Hepatocyte (in vitro differentiated cells): ENCODE measurements at regions not wholly inside any gene's neighbourhood (a gene's known extent, or its start where the extent isn't known, plus 50 kb on each side); places are given as distances from the start of the nearest gene placed in this dataset.

Experiments
- DNase-seq: peaks from one replicate; pipeline ENCODE4 v3.0.0-alpha.2; 2016; ENCODE audit warnings: low spot score
- H2AFZ ChIP-seq: fragments of 200-600 bp; sonication (generic); 2 replicates; pipeline ENCODE4 v1.6.0; 2016; ENCODE audit warnings: antibody characterized with exemption, mild to moderate bottlenecking
- H3K27ac ChIP-seq: fragments of 200-600 bp; sonication (generic); 2 replicates; pipeline ENCODE4 v1.5.1; 2016; ENCODE audit warnings: mild to moderate bottlenecking
- H3K27me3 ChIP-seq: fragments of 200-600 bp; sonication (generic); 2 replicates; pipeline ENCODE4 v1.6.1; 2016
- H3K36me3 ChIP-seq: fragments of 200-600 bp; sonication (generic); replicated peaks from 2 replicates; pipeline ENCODE4 v1.5.1; 2016; ENCODE audit warnings: low read depth; ENCODE audit not compliant: insufficient read depth
- H3K4me1 ChIP-seq: fragments of 200-600 bp; sonication (generic); 2 replicates; pipeline ENCODE4 v1.5.1; 2016; ENCODE audit warnings: mild to moderate bottlenecking, moderate library complexity; ENCODE audit not compliant: insufficient read depth
- H3K4me2 ChIP-seq: fragments of 200-600 bp; sonication (generic); 2 replicates; pipeline ENCODE4 v1.6.0; 2016
- H3K4me3 ChIP-seq: fragments of 200-600 bp; sonication (generic); 2 replicates; pipeline ENCODE4 v1.5.1; 2016; ENCODE audit warnings: mild to moderate bottlenecking
- H3K79me2 ChIP-seq: fragments of 200-600 bp; sonication (generic); 2 replicates; pipeline ENCODE4 v1.6.0; 2017; ENCODE audit warnings: mild to moderate bottlenecking
- H3K9me2 ChIP-seq: fragments of 200-600 bp; sonication (generic); replicated peaks from 2 replicates; pipeline ENCODE4 v1.6.0; 2017; ENCODE audit warnings: mild to moderate bottlenecking; ENCODE audit not compliant: insufficient read depth
- H3K9me3 ChIP-seq: fragments of 200-600 bp; sonication (generic); 2 replicates; pipeline ENCODE4 v1.5.1; 2016; ENCODE audit warnings: low read depth, mild to moderate bottlenecking
- H4K20me1 ChIP-seq: fragments of 200-600 bp; sonication (generic); 2 replicates; pipeline ENCODE4 v1.6.0; 2016; ENCODE audit warnings: mild to moderate bottlenecking; ENCODE audit not compliant: insufficient read depth, poor library complexity, severe bottlenecking
- CTCF ChIP-seq: fragments of 200-600 bp; sonication (generic); IDR thresholded peaks from 2 replicates; pipeline ENCODE4 v1.5.1; 2016; ENCODE audit warnings: antibody characterized with exemption, mild to moderate bottlenecking; ENCODE audit not compliant: poor library complexity
- EZH2 ChIP-seq: fragments of 200-600 bp; sonication (generic); IDR thresholded peaks from 2 replicates; pipeline ENCODE4 v1.6.1; 2016; ENCODE audit warnings: antibody characterized with exemption, mild to moderate bottlenecking, borderline replicate concordance
- EZH2phosphoT487 ChIP-seq: fragments of 200-600 bp; sonication (generic); IDR thresholded peaks from one replicate; pipeline ENCODE4 v1.6.1; 2018; ENCODE audit warnings: antibody characterized with exemption, mild to moderate bottlenecking, low read depth, moderate library complexity; ENCODE audit not compliant: unreplicated experiment, severe bottlenecking
- WGBS: methylation state at CpG from one replicate; pipeline ENCODE4 v1.1.6; 2016; ENCODE audit warnings: low lambda C conversion rate; ENCODE audit errors: missing lambda C conversion rate; 5-methylcytosine and 5-hydroxymethylcytosine counted together

- Histone ChIP-seq H3K79me2 (no peaks in the 10 kb centered on the region), H3K4me2 (no peak overlapping the region), H3K27ac (no peak overlapping the region), H2AFZ (no peak overlapping the region), H3K4me1 (no peaks in the 10 kb centered on the region), H3K4me3 (no peak overlapping the region), H3K36me3 (no peaks in the 10 kb centered on the region), H4K20me1 (no peaks in the 10 kb centered on the region), H3K9me2 (no peaks in the 10 kb centered on the region), H3K9me3 (no peaks in the 10 kb centered on the region), H3K27me3 (no peaks in the 10 kb centered on the region)
- no peak for DNase-seq
- TF ChIP-seq CTCF = no peak
- no peak for TF ChIP-seq EZH2
- no peak for TF ChIP-seq EZH2phosphoT487
- WGBS = 95% methylated on average over 3 of the region's 3 CpGs
Observed at GRCh38 chr3:18780959-18781358, 355.8 kb upstream of the SATB1 start.

- Histone ChIP-seq H3K79me2 (no peaks in the 10 kb centered on the region), H3K27me3 (no peaks in the 10 kb centered on the region), H3K36me3 (no peaks in the 10 kb centered on the region), H3K4me1 (no peaks in the 10 kb centered on the region), H3K4me3 (no peak overlapping the region), H3K4me2 (no peak overlapping the region), H3K27ac (no peak overlapping the region), H4K20me1 (no peaks in the 10 kb centered on the region), H3K9me3 (no peaks in the 10 kb centered on the region), H3K9me2 (no peaks in the 10 kb centered on the region), H2AFZ (no peak overlapping the region)
- DNase-seq = no peak
- no peak for TF ChIP-seq CTCF
- no peak for TF ChIP-seq EZH2phosphoT487
- no peak for TF ChIP-seq EZH2
- 97% methylated on average over 2 of the region's 2 CpGs for WGBS
Observed at GRCh38 chr3:18779704-18780103, 354.6 kb upstream of the SATB1 start.

- Histone ChIP-seq H3K79me2 (no peaks in the 10 kb centered on the region), H4K20me1 (no peaks in the 10 kb centered on the region), H3K4me1 (no peaks in the 10 kb centered on the region), H3K4me3 (no peak overlapping the region), H3K9me2 (no peaks in the 10 kb centered on the region), H2AFZ (no peak overlapping the region), H3K27ac (no peak overlapping the region), H3K4me2 (no peak overlapping the region), H3K27me3 (no peaks in the 10 kb centered on the region), H3K36me3 (no peaks in the 10 kb centered on the region), H3K9me3 (no peaks in the 10 kb centered on the region)
- 87% methylated on average over 2 of the region's 2 CpGs for WGBS
- TF ChIP-seq EZH2 = no peak
- TF ChIP-seq EZH2phosphoT487 = no peak
- no peak for TF ChIP-seq CTCF
- no peak for DNase-seq
Observed at GRCh38 chr3:18778598-18778997, 353.5 kb upstream of the SATB1 start.

- no peak for DNase-seq
- Histone ChIP-seq H3K36me3 (no peaks in the 10 kb centered on the region), H3K27me3 (no peaks in the 10 kb centered on the region), H2AFZ (no peak overlapping the region), H3K4me3 (no peak overlapping the region), H3K4me1 (no peaks in the 10 kb centered on the region), H3K27ac (no peak overlapping the region), H3K9me3 (no peaks in the 10 kb centered on the region), H3K9me2 (no peaks in the 10 kb centered on the region), H4K20me1 (no peaks in the 10 kb centered on the region), H3K79me2 (no peaks in the 10 kb centered on the region), H3K4me2 (no peak overlapping the region)
- TF ChIP-seq EZH2phosphoT487 (no peak), EZH2 (no peak), CTCF (no peak)
Observed at GRCh38 chr3:18778094-18778493, 353.0 kb upstream of the SATB1 start.
